Skeletal muscle satellite cell (primary cell): ENCODE measurements at regions not wholly inside any gene's neighbourhood (a gene's known extent, or its start where the extent isn't known, plus 50 kb on each side); places are given as distances from the start of the nearest gene placed in this dataset.
"Not testable (repeated sequence)": the region's sequence is repeated elsewhere in the genome, so short reads cannot be mapped to it uniquely, and the experiment has no call there.

Source experiments
- H3K27me3 ChIP-seq: 2 replicates; pipeline ENCODE4 v1.7.0; 2013; ENCODE audit warnings: low read length; ENCODE audit not compliant: control insufficient read depth, insufficient read depth
- H3K36me3 ChIP-seq: 2 replicates; pipeline ENCODE4 v1.7.0; 2013; ENCODE audit warnings: mild to moderate bottlenecking, control low read depth, low read length; ENCODE audit not compliant: insufficient read depth
- H3K4me1 ChIP-seq: 2 replicates; pipeline ENCODE4 v1.7.0; 2013; ENCODE audit warnings: low read length; ENCODE audit not compliant: control insufficient read depth, insufficient read depth
- H3K4me2 ChIP-seq: 2 replicates; pipeline ENCODE4 v1.7.0; 2013; ENCODE audit warnings: mild to moderate bottlenecking, low read length
- H3K4me3 ChIP-seq: 2 replicates; pipeline ENCODE4 v1.7.0; 2013; ENCODE audit warnings: low read length
- H3K9ac ChIP-seq: 2 replicates; pipeline ENCODE4 v1.7.0; 2013; ENCODE audit warnings: mild to moderate bottlenecking, low read depth, low read length, moderate library complexity
- H3K9me3 ChIP-seq: replicated peaks from 2 replicates; pipeline ENCODE4 v1.7.0; 2013; ENCODE audit warnings: mild to moderate bottlenecking, control low read depth, low read length

- peaks cover 7% of the 10 kb centered on the region for H3K4me1 ChIP-seq
- no peak overlapping the region for H3K4me3 ChIP-seq
- no peaks in the 10 kb centered on the region for H3K27me3 ChIP-seq
- no peaks in the 10 kb centered on the region for H3K36me3 ChIP-seq
- no peak overlapping the region for H3K9ac ChIP-seq
- no peaks in the 10 kb centered on the region for H3K9me3 ChIP-seq
- H3K4me2 ChIP-seq: no peak overlapping the region
These were observed 137.4 kb downstream of the PLK2 start for GRCh38 chr5:58322453-58322852.

GRCh38 chr5:58318468-58318867 is 141.4 kb downstream of the PLK2 start:
- H3K4me2 ChIP-seq: no peak overlapping the region
- no peaks in the 10 kb centered on the region for H3K36me3 ChIP-seq
- no peak overlapping the region for H3K4me3 ChIP-seq
- H3K27me3 ChIP-seq: no peaks in the 10 kb centered on the region
- H3K4me1 ChIP-seq: peaks cover 7% of the 10 kb centered on the region
- H3K9ac ChIP-seq: no peak overlapping the region
- no peaks in the 10 kb centered on the region for H3K9me3 ChIP-seq

- Histone ChIP-seq H3K36me3 (no peaks in the 10 kb centered on the region), H3K4me3 (no peak overlapping the region), H3K9ac (no peak overlapping the region), H3K9me3 (no peaks in the 10 kb centered on the region), H3K27me3 (no peaks in the 10 kb centered on the region), H3K4me2 (no peak overlapping the region), H3K4me1 (peaks cover 7% of the 10 kb centered on the region)
These were observed 142.1 kb downstream of the PLK2 start for GRCh38 chr5:58317808-58318207.

- Histone ChIP-seq H3K4me3 (no peak overlapping the region), H3K36me3 (no peaks in the 10 kb centered on the region), H3K9me3 (no peaks in the 10 kb centered on the region), H3K4me1 (no peaks in the 10 kb centered on the region), H3K9ac (no peak overlapping the region), H3K27me3 (no peaks in the 10 kb centered on the region), H3K4me2 (no peak overlapping the region)
These were observed 142.9 kb downstream of the PLK2 start for GRCh38 chr5:58317009-58317408.

DNA sequence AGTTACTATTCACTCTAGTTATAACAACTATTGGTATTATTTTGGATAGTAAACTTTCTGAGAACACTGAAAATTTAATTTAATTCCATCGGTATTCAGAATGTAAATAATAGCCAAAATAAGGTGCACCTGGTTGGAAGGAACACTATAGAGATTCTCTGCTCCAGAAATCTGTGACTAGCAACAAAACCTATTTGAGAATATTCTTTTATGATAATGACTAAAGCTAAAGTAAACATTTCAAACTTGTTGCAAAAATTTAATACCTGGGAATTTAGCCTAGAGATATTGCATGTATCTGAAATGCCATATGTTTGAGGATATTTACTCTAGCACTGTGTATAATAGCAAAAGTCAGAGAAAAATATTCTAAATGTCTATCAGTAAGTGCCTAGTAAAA is 144.1 kb downstream of the PLK2 start:
- Histone ChIP-seq H3K4me1 (no peaks in the 10 kb centered on the region), H3K9me3 (no peaks in the 10 kb centered on the region), H3K9ac (no peak overlapping the region), H3K27me3 (no peaks in the 10 kb centered on the region), H3K4me3 (no peak overlapping the region), H3K36me3 (no peaks in the 10 kb centered on the region), H3K4me2 (no peak overlapping the region)

- no peaks in the 10 kb centered on the region for H3K27me3 ChIP-seq
- no peak overlapping the region for H3K4me3 ChIP-seq
- H3K36me3 ChIP-seq: no peaks in the 10 kb centered on the region
- H3K4me1 ChIP-seq: no peaks in the 10 kb centered on the region
- no peak overlapping the region for H3K9ac ChIP-seq
- H3K4me2 ChIP-seq: no peak overlapping the region
- no peaks in the 10 kb centered on the region for H3K9me3 ChIP-seq
These were observed 145.3 kb downstream of the PLK2 start for GRCh38 chr5:58314356-58315210.

DNA sequence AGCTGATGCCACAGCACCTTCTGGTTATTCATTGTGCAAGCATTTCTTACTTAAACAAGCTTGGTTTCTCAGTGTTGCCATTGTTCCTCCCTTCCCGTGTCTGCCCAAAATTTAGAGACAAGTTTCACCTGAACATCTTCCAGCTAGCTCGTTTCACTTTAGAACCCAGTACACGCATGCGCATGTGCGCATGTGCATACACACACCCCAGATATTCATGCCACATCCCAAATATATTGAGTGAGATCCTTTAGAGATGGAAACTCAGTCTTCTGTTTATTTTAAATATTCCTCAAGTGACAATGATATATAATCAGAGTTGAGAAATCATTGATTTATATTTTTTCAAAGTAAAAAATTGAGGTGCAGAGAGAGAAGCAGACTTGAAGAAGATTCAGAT is 147.6 kb downstream of the PLK2 start:
- Histone ChIP-seq H3K4me1 (no peaks in the 10 kb centered on the region), H3K27me3 (no peaks in the 10 kb centered on the region), H3K4me3 (no peak overlapping the region), H3K9ac (no peak overlapping the region), H3K9me3 (no peaks in the 10 kb centered on the region), H3K36me3 (no peaks in the 10 kb centered on the region), H3K4me2 (no peak overlapping the region)

DNA sequence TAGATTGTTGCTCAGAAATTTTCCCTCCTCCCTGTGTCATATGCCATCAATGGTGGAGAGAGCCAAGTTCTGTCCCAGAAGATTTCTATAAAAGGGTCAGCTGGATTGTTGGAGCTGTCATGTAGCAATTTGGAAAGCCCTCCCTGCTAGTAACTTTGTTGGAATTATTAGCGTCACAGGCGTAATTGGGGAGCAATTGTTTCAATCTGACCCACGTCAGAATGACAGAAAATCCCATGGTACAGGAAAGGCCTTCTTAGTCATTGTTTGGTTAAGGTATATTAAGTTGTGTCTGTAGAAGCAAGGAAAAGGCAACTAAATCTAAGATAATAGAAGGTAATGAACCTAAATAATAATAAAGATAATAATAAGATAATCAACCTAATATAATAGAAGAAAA is 148.4 kb downstream of the PLK2 start:
- Histone ChIP-seq H3K4me1 (no peaks in the 10 kb centered on the region), H3K9me3 (no peaks in the 10 kb centered on the region), H3K4me3 (no peak overlapping the region), H3K27me3 (no peaks in the 10 kb centered on the region), H3K9ac (no peak overlapping the region), H3K36me3 (no peaks in the 10 kb centered on the region), H3K4me2 (no peak overlapping the region)

DNA sequence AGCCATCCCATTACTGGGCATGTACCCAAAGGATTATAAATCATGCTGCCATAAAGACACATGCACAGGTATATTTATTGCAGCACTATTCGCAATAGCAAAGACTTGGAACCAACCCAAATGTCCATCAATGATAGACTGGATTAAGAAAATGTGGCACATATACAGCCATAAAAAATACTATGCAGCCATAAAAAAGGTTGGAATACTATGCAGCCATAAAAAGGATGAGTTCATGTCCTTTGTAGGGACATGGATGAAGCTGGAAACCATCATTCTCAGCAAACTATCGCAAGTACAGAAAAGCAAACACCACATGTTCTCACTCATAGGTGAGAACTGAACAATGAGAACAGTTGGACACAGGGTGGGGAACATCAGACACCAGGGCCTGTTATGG is 151.5 kb downstream of the PLK2 start:
- H3K9ac ChIP-seq, H3K4me1 ChIP-seq: not testable (repeated sequence)

DNA sequence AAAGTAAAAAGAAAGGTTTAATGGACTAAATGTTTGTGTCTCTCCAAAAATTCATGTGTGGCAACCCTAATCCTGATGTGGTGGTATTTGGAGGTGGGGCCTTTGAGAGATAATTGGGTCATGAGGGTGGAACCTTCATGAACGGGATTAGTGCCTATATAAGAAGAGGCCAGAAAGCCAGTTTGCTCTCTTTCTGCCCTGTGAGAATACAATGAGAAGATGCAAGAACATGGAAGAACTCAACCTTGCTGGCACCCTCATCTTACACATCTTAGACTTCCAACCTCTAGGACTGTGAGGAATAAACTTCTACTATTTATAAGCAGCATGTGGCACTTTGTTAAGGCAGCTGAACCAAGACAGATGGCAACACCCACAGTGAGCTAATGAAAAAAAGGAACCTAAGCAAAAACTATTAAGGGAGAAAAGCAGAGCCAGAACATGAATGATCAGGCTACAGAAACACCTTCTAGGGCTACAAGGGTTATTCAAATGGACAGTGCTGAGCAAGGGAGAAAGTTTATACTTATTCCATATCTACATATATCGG is 159.5 kb downstream of the PLK2 start:
- Histone ChIP-seq H3K27me3 (no peaks in the 10 kb centered on the region), H3K9ac (no peak overlapping the region), H3K36me3 (no peaks in the 10 kb centered on the region), H3K4me3 (no peak overlapping the region), H3K9me3 (no peaks in the 10 kb centered on the region), H3K4me1 (no peaks in the 10 kb centered on the region), H3K4me2 (no peak overlapping the region)

More for the DNA sequence above, 151.5 kb downstream of the PLK2 start:
- H3K9me3 ChIP-seq, H3K27me3 ChIP-seq, H3K4me2 ChIP-seq, H3K4me3 ChIP-seq, H3K36me3 ChIP-seq: not testable (repeated sequence)

- H3K9me3 ChIP-seq: no peaks in the 10 kb centered on the region
- peaks cover 7% of the 10 kb centered on the region for H3K4me1 ChIP-seq
- no peaks in the 10 kb centered on the region for H3K36me3 ChIP-seq
- no peak overlapping the region for H3K9ac ChIP-seq
- H3K4me2 ChIP-seq: no peak overlapping the region
- H3K4me3 ChIP-seq: no peak overlapping the region
- no peaks in the 10 kb centered on the region for H3K27me3 ChIP-seq
These were observed 160.6 kb downstream of the PLK2 start for GRCh38 chr5:58299256-58299655.
